ENCODE measurements at regions not wholly inside any gene's neighbourhood (a gene's known extent, or its start where the extent isn't known, plus 50 kb on each side); places are given as distances from the start of the nearest gene placed in this dataset.
A peak's percentile ranks its signal among the peaks of the same experiment; 100 is the strongest.

GRCh38 chr9:71250581-71250980 is 129.2 kb upstream of the TRPM3 start:
- Mint-ChIP-seq H3K36me3 (ENCODE audit: unreplicated experiment) (no peaks in the 10 kb centered on the region), H3K9me3 (ENCODE audit: unreplicated experiment) (no peaks in the 10 kb centered on the region), H3K4me1 (ENCODE audit: low read depth, unreplicated experiment) (no peaks in the 10 kb centered on the region), H3K27ac (ENCODE audit: unreplicated experiment) (no peak overlapping the region), H3K4me3 (ENCODE audit: unreplicated experiment) (no peak overlapping the region), H3K27me3 (ENCODE audit: unreplicated experiment) (peaks cover 4% of the 10 kb centered on the region)
- no peak for TF ChIP-seq CTCF (IDR thresholded peaks at IDR 0.05; ENCODE audit: partially characterized antibody, unreplicated experiment)
- no peak for DNase-seq

- DNase-seq: no peak
- H3K9me3 Mint-ChIP-seq (ENCODE audit: unreplicated experiment): no peaks in the 10 kb centered on the region
- no peaks in the 10 kb centered on the region for H3K4me1 Mint-ChIP-seq (ENCODE audit: low read depth, unreplicated experiment)
- TF ChIP-seq CTCF (IDR thresholded peaks at IDR 0.05; ENCODE audit: partially characterized antibody, unreplicated experiment): peak; percentile 66
- H3K27me3 Mint-ChIP-seq (ENCODE audit: unreplicated experiment): peaks cover 4% of the 10 kb centered on the region
- H3K4me3 Mint-ChIP-seq (ENCODE audit: unreplicated experiment): no peak overlapping the region
- H3K36me3 Mint-ChIP-seq (ENCODE audit: unreplicated experiment): no peaks in the 10 kb centered on the region
- H3K27ac Mint-ChIP-seq (ENCODE audit: unreplicated experiment): no peak overlapping the region
Measured at GRCh38 chr9:71249729-71250317, 128.4 kb upstream of the TRPM3 start.

GRCh38 chr9:71245651-71246050 is 124.2 kb upstream of the TRPM3 start:
- no peak for DNase-seq
- Mint-ChIP-seq H3K4me3 (ENCODE audit: unreplicated experiment) (no peak overlapping the region), H3K4me1 (ENCODE audit: low read depth, unreplicated experiment) (no peaks in the 10 kb centered on the region), H3K27me3 (ENCODE audit: unreplicated experiment) (peaks cover 4% of the 10 kb centered on the region), H3K36me3 (ENCODE audit: unreplicated experiment) (no peaks in the 10 kb centered on the region), H3K27ac (ENCODE audit: unreplicated experiment) (no peak overlapping the region), H3K9me3 (ENCODE audit: unreplicated experiment) (no peaks in the 10 kb centered on the region)
- no peak for TF ChIP-seq CTCF (IDR thresholded peaks at IDR 0.05; ENCODE audit: partially characterized antibody, unreplicated experiment)

GRCh38 chr9:71243951-71244350 is 122.5 kb upstream of the TRPM3 start:
- H3K9me3 Mint-ChIP-seq (ENCODE audit: unreplicated experiment): no peaks in the 10 kb centered on the region
- peaks cover 2% of the 10 kb centered on the region for H3K27me3 Mint-ChIP-seq (ENCODE audit: unreplicated experiment)
- H3K36me3 Mint-ChIP-seq (ENCODE audit: unreplicated experiment): no peaks in the 10 kb centered on the region
- DNase-seq: no peak
- no peaks in the 10 kb centered on the region for H3K4me1 Mint-ChIP-seq (ENCODE audit: low read depth, unreplicated experiment)
- no peak for TF ChIP-seq CTCF (IDR thresholded peaks at IDR 0.05; ENCODE audit: partially characterized antibody, unreplicated experiment)
- no peak overlapping the region for H3K27ac Mint-ChIP-seq (ENCODE audit: unreplicated experiment)
- no peak overlapping the region for H3K4me3 Mint-ChIP-seq (ENCODE audit: unreplicated experiment)

- Mint-ChIP-seq H3K27ac (ENCODE audit: unreplicated experiment) (no peak overlapping the region), H3K4me3 (ENCODE audit: unreplicated experiment) (no peak overlapping the region), H3K36me3 (ENCODE audit: unreplicated experiment) (no peaks in the 10 kb centered on the region), H3K27me3 (ENCODE audit: unreplicated experiment) (peaks cover 2% of the 10 kb centered on the region), H3K4me1 (ENCODE audit: low read depth, unreplicated experiment) (no peaks in the 10 kb centered on the region), H3K9me3 (ENCODE audit: unreplicated experiment) (no peaks in the 10 kb centered on the region)
- TF ChIP-seq CTCF (IDR thresholded peaks at IDR 0.05; ENCODE audit: partially characterized antibody, unreplicated experiment): no peak
- DNase-seq: no peak
Measured at GRCh38 chr9:71242081-71242480, 120.7 kb upstream of the TRPM3 start.
